ENCODE measurements at regions not wholly inside any gene's neighbourhood (a gene's known extent, or its start where the extent isn't known, plus 50 kb on each side); places are given as distances from the start of the nearest gene placed in this dataset.

GRCh38 chr13:74687442-74688182 is 553.4 kb upstream of the KLF12 start:
- TF ChIP-seq, protein P1, sequence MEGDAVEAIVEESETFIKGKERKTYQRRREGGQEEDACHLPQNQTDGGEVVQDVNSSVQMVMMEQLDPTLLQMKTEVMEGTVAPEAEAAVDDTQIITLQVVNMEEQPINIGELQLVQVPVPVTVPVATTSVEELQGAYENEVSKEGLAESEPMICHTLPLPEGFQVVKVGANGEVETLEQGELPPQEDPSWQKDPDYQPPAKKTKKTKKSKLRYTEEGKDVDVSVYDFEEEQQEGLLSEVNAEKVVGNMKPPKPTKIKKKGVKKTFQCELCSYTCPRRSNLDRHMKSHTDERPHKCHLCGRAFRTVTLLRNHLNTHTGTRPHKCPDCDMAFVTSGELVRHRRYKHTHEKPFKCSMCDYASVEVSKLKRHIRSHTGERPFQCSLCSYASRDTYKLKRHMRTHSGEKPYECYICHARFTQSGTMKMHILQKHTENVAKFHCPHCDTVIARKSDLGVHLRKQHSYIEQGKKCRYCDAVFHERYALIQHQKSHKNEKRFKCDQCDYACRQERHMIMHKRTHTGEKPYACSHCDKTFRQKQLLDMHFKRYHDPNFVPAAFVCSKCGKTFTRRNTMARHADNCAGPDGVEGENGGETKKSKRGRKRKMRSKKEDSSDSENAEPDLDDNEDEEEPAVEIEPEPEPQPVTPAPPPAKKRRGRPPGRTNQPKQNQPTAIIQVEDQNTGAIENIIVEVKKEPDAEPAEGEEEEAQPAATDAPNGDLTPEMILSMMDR (IDR thresholded peaks at IDR 0.05; ENCODE audit: insufficient read depth, low read depth, low read length, missing control alignments) = no peak

DNA sequence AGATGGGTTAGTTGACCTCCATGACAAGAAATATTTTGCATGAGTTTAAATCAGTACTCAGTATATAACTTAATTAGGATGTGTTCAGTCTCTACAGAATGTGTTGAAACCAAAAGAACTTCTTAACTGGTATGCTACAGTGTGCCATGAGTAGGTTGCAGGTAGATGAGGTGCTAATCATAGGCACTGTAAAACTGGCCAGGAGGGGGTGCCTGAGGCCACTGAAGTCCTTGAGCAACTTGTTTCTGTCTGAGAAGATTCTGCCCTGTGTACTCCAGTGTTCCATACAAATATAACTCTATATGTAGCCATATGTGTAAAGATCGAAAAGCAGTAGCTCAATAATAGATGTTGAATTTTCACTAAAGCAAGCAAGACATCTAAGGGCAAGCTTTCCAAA is 549.2 kb upstream of the KLF12 start:
- TF ChIP-seq, protein P1 (IDR thresholded peaks at IDR 0.05; ENCODE audit: insufficient read depth, low read depth, low read length, missing control alignments) = peak; percentile 38

More at GRCh38 chr13:74687442-74688182, 553.4 kb upstream of the KLF12 start:
- DNase-seq (ENCODE audit: low read depth) = no peak
- no peak overlapping the region for H3K4me3 ChIP-seq (ENCODE audit: low read length)

GRCh38 chr13:74682746-74683145 is 548.5 kb upstream of the KLF12 start:
- DNase-seq (ENCODE audit: low read depth) = no peak
- no peak overlapping the region for H3K4me3 ChIP-seq (ENCODE audit: low read length)
- TF ChIP-seq, protein P1 (IDR thresholded peaks at IDR 0.05; ENCODE audit: insufficient read depth, low read depth, low read length, missing control alignments) = no peak

More for the DNA sequence above, 549.2 kb upstream of the KLF12 start:
- H3K4me3 ChIP-seq (ENCODE audit: low read length) = no peak overlapping the region
- DNase-seq (ENCODE audit: low read depth) = peak; percentile 59

- no peak overlapping the region for H3K4me3 ChIP-seq (ENCODE audit: low read length)
- TF ChIP-seq, protein P1 (IDR thresholded peaks at IDR 0.05; ENCODE audit: insufficient read depth, low read depth, low read length, missing control alignments) = no peak
Observed at GRCh38 chr13:74681891-74682290, 547.7 kb upstream of the KLF12 start.

GRCh38 chr13:74678308-74678965 is 544.2 kb upstream of the KLF12 start:
- no peak for DNase-seq (ENCODE audit: low read depth)
- TF ChIP-seq, protein P1 (IDR thresholded peaks at IDR 0.05; ENCODE audit: insufficient read depth, low read depth, low read length, missing control alignments) = no peak
- no peak overlapping the region for H3K4me3 ChIP-seq (ENCODE audit: low read length)

More at GRCh38 chr13:74681891-74682290, 547.7 kb upstream of the KLF12 start:
- DNase-seq (ENCODE audit: low read depth) = no peak

- TF ChIP-seq, protein P1 (IDR thresholded peaks at IDR 0.05; ENCODE audit: insufficient read depth, low read depth, low read length, missing control alignments) = no peak
Observed at GRCh38 chr13:74675972-74676371, 541.8 kb upstream of the KLF12 start.

More at GRCh38 chr13:74675972-74676371, 541.8 kb upstream of the KLF12 start:
- DNase-seq (ENCODE audit: low read depth) = no peak
- no peak overlapping the region for H3K4me3 ChIP-seq (ENCODE audit: low read length)
